GM19023 (cell line): ENCODE measurements at regions not wholly inside any gene's neighbourhood (a gene's known extent, or its start where the extent isn't known, plus 50 kb on each side); places are given as distances from the start of the nearest gene placed in this dataset.
"Not testable (repeated sequence)": the region's sequence is repeated elsewhere in the genome, so short reads cannot be mapped to it uniquely, and the experiment has no call there.

Experiments used
- ATAC-seq: cut with Tn5 transposase; IDR thresholded peaks from one replicate; pipeline ENCODE4 v1.9.1; 2021; ENCODE audit warnings: mild to moderate bottlenecking, moderate library complexity; ENCODE audit not compliant: unreplicated experiment

- ATAC-seq, result no peak
Measured at GRCh38 chr18:23311351-23312121, 141.6 kb upstream of the RIOK3 start.

DNA sequence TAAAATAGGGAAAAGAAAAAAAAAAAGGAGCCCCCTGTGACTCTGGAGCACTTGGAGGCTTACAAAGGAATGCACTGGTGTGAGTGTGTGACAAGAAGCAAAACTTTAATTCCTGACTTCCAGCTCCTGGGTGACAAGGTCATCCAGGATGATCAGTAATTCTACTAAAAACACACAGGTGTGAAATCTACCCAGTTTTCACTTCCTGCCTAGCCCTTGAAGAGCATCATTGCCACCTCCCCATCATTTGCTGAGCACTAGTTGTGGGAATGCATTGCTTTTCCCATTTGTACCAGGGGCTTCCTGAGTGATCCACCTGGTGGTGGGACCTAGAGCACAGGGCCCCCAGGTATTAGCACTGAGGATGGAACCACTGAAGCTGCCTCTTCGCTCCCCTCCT, 139.7 kb upstream of the RIOK3 start:
- no peak for ATAC-seq

GRCh38 chr18:23314672-23315071, 138.4 kb upstream of the RIOK3 start:
- ATAC-seq, result no peak

DNA sequence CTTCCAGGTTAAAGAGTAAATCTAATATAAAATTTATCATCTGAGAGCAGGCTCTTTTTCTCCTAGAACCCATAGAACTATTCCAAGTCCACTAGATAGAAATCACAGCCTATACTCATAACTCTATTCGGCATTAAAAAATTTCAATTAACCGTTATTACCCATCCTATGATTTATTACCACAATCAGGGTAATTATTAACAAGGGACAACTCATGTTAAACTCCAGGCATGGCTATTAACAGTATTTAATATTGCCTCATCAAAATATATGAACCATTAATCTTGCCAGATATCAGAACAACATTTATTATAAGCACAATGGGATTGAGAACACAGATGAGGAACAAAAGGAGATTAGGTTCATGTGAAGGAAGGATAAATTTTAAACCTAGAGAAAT, 136.8 kb upstream of the RIOK3 start:
- ATAC-seq, result no peak

- no peak for ATAC-seq
Measured at GRCh38 chr18:23316988-23317387, 136.1 kb upstream of the RIOK3 start.

DNA sequence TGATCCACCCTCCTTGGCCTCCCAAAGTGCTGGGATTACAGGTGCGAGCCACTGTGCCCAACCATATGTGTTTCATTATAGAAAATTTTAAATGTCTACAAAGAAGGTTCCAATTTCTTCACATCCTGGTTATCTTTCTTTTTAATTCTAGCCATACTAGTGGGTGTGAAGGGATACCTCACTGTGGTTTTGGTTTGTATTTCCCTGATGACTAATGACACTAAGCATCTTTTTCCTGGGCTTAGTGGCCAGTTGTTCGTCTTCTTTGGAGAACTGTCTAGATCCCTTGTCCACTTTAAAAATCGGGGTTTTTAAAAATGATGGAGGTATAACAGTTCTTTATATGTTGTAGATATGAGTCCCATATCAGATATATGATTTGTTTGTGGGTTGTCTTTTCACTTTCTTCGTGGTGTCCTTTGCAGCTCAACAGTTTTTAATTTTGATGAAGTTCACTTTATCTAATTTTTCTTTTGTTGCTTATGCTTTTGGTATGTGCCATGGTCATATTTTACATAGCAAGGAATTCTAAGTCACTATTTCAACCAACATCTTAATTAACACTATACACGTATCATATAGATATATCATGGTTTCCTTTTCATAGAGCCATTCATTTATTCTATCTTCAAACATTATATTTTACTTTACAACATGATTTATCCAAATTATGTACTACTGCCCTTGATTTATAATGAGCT, 135.0 kb upstream of the RIOK3 start:
- ATAC-seq, result no peak

GRCh38 chr18:23320709-23321236, 132.3 kb upstream of the RIOK3 start:
- no peak for ATAC-seq

DNA sequence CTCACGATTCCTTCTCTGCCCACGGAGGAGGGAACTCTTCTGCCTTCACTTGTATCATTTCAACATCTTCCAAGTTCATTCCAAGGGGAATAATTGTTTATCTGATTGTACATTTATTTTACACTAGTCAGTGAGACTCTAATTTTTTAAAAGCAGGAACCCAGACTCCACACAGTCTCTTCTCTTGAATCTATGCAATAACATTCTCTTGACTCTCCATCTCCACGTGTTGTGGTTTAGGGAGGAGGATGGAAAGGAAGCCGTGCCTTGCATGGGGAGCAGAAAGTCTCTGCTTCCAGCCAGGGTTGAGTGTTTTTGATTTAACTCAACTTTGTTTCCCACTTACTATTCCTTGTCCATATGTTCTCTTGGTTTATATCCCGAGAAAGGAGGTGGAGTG, 131.1 kb upstream of the RIOK3 start:
- no peak for ATAC-seq

DNA sequence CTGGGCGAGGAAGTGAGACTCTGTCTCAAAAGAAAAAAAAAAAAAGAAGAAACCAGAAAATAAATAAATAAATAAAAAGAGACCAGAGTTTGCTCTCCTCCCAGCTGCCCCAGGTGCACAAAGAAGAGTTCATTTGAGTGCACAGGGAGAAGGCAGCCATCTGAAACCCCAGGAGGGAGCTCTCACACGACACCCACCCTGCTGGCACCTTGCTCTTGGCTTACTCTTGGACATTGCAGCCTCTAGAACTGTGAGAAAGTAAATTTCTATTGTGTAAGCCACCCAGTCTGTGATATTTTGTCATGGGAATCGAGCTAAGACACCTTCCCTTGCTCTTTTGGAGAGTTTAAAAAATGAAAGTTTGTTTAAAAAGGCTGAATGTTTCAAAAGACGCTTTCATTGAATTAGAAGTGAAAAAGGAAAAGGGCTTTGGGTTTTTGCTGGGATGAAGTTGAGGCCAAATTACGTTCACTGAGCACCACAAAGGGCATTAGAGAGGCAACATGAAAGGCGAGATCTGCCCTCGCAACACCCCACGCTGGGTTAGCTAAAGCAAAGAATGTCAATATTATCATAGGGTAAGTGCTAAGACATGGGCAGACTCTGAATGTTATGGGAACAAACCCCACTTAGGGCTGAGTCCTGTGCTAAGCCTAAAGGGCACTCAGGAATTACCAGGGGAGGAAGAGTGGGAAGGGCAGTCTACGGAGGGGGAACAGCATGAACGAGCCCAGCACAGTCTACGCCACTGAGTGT, 128.9 kb upstream of the RIOK3 start:
- ATAC-seq, result no peak

GRCh38 chr18:23324861-23325260, 128.2 kb upstream of the RIOK3 start:
- no peak for ATAC-seq

GRCh38 chr18:23329671-23330070, 123.4 kb upstream of the RIOK3 start:
- not testable (repeated sequence) for ATAC-seq

DNA sequence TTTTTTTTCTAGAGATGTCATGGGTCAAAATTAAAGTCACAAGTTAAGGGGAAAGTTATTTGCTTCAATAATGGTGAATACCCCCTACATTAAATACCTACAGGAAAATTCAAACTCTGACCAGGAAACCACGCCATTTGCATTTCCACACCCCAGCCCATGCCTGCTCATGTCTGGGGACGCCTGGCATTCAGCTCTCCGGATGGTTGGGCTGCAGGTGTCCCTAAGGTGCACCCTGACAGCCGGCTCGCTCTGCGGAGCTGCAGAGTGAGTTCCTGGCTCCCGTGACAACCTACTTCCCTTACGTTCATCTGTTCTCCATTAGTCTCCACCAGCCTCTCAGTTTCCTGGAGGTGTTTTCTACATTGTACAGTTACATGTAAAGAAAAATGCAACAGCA, 122.7 kb upstream of the RIOK3 start:
- ATAC-seq, result peak; percentile 92

GRCh38 chr18:23331091-23331920, 121.8 kb upstream of the RIOK3 start:
- no peak for ATAC-seq

DNA sequence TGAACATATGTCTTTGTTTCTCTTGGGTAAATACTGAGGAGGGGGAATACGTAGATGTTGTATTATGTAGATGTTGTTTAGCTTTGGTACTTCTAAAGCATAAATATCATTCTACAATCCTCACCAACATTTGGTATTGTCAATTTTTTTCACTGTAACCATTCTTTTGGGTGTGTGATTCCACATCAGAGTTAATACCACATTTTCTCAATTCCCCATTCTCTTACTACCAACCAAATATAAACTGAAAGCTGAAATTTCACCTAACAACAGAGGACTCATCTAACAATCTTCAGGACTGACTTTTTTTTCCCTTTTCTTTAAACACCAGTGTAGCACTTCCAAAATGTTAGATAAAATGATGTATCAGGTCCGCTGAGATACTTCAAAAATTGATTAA, 120.7 kb upstream of the RIOK3 start:
- ATAC-seq, result no peak

DNA sequence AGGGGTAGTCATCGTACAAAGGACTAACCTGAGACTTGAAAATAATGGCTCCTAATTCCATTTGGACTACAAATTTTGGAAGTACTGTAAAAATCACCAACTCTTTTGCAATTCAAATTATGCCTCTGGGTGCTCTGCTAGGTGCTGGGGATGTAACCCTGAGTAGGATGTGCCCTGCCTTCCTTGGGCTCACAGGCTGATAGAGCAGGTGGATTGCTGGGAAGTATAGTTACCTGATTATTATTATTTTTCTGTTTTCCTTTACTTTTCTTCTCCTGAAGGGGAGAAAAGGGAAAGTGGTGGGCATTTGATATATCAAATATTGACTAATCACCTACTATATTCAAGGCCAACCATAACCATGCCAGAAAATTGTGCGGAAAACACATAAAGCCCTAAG, 119.3 kb upstream of the RIOK3 start:
- ATAC-seq, result no peak

GRCh38 chr18:23334569-23334968, 118.5 kb upstream of the RIOK3 start:
- ATAC-seq, result no peak

- ATAC-seq, result no peak
Measured at GRCh38 chr18:23336101-23336500, 117.0 kb upstream of the RIOK3 start.

GRCh38 chr18:23337599-23338444, 115.3 kb upstream of the RIOK3 start:
- ATAC-seq, result no peak

- no peak for ATAC-seq
Measured at GRCh38 chr18:23340661-23341060, 112.4 kb upstream of the RIOK3 start.

DNA sequence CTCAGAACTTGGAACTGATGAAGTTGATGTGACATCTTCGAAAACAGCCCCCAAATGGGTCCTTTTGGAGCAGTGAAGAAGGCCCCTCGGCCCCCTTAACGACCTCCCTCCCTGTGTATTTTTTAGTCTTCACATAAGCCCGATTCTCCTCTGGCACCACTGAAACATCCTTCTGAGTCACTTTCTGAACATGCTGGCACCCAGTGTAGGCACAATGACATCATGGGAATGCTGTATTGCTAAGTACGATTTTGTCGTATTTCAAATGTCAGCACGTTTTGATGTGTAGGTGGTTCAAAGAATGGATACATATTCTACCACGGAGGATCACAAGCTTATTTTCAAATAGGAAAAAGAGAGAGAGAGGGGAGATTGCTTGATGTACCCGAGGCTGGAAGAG, 111.7 kb upstream of the RIOK3 start:
- ATAC-seq, result no peak
